Esophagus mucosa (tissue), 1 donor: ENCODE measurements at regions not wholly inside any gene's neighbourhood (a gene's known extent, or its start where the extent isn't known, plus 50 kb on each side); places are given as distances from the start of the nearest gene placed in this dataset.
A peak's percentile ranks its signal among the peaks of the same experiment; 100 is the strongest.
"Not testable (repeated sequence)": the region's sequence is repeated elsewhere in the genome, so short reads cannot be mapped to it uniquely, and the experiment has no call there.

ENCODE experiments used
- ATAC-seq: fragments of 200-7000 bp; cut with Tn5 transposase; one replicate; pipeline ENCODE4 v1.9.1; 2020
- donor health status: DM: yes; HTN: yes; CAD: no.

- ATAC-seq: peak; percentile 41
These were observed 1647.5 kb downstream of the SPATA31A7 start for GRCh38 chr9:62837254-62837911.

DNA sequence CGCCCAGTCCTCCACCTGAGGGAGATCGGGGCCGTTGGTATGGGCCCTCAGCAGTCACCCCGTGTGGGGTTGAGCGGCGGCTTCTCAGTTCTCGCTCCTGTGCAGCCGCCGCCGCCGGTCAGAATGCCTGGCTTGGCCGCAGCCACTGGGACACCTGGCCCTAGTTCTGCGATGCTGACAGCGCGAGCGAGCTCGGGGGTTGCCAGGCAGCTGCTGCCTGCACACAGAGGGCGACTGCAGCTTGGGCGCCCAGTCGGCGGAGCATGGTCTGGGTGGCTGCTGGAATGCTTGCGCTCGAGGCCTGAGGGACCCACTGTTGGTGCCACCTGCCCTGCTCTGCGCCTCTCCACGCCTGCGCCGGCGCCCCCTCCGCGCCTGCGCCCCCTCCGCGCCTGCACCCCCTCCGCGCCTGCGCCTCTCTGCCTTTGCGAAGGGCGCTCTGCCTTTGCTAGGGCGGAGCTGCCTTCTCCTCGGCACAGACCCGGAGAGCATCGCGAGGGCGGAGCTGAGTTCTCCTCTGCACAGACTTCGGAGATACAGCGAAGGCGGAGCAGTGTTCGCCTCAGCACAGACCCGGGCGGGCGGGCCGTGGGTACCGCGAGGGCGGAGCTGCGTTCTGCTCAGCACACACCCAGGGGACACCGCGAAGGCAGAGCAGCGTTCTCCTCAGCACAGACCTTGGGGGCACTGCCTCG lies 1648.3 kb downstream of the SPATA31A7 start:
- peak; percentile 100 for ATAC-seq

GRCh38 chr9:62839168-62839567 lies 1649.3 kb downstream of the SPATA31A7 start:
- ATAC-seq: not testable (repeated sequence)

DNA sequence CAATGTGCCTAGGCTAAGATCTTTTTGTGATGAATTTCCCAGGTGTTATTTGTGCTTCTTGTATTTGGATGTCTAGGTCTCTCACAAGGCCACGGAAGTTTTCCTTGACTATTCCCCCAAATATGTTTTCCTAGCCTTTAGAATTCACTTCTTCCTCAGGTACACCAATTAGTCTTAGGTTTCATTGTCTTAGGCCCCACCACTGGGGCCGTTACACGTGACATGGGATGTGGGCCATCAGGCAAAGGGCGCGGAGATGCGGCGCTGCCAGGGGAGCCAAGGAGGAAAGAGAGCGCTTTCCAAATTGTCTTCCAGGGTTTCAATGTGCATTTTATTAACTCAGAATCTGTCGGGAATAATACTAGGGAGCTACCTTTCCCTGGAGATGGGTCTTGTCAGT lies 1653.3 kb downstream of the SPATA31A7 start:
- ATAC-seq: peak; percentile 4

GRCh38 chr9:62843706-62844290 lies 1654.0 kb downstream of the SPATA31A7 start:
- ATAC-seq: peak; percentile 54

DNA sequence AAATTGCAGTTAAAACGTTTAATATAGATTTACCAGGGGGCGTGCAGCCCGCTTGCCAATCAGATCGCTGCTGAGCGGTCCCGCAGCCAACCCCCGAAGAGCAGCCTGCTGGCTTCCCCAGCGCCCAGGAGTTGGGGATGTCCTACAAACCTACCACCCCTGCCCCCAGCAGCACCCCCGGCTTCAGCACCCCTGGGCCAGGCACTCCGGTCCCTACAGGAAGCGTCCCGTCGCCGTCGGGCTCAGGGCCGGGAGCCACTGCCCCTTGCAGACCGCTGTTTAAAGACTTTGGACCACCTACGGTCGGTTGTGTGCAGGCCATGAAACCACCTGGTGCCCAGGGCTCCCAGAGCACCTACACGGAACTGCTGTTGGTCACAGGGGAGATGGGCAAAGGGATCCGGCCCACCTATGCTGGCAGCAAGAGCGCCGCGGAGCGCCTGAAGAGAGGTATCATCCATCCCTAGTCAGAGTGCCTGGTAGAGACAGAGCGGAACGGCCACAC lies 1654.9 kb downstream of the SPATA31A7 start:
- ATAC-seq: peak; percentile 59

DNA sequence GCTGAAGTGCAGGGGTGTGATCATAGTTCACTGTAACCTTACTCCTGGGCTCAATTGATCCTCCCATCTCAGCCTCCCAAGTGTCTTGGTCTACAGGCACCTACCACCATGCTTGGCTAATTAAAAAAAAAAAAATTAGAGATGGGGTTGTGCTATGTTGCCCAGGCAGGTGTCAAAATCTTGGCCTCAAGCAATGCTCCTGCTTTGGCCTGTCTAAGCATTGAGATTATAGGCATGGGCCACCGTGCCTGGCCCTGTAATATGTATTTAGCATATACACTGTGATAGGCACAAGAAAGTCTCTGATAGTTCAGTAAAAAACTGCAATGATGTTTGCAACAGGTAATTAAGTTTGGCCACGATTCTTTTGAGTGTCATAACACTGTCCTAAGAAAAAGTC lies 1658.4 kb downstream of the SPATA31A7 start:
- not testable (repeated sequence) for ATAC-seq

DNA sequence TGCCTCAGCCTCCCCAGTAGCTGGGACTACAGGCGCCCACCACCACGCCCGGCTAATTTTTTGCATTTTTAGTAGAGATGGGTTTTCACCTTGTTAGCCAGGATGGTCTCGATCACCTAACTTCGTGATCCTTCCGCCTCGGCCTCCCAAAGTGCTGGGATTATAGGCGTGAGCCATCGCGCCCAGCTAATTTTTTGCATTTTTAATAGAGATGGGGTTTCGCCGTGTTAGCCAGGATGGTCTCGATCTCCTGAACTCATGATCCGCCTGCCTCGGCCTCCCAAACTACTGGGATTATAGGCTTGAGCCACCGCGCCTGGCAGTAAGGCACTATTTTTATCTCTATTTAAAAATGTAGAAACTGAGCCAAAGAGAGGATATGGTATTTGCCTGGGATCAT lies 1660.2 kb downstream of the SPATA31A7 start:
- not testable (repeated sequence) for ATAC-seq

DNA sequence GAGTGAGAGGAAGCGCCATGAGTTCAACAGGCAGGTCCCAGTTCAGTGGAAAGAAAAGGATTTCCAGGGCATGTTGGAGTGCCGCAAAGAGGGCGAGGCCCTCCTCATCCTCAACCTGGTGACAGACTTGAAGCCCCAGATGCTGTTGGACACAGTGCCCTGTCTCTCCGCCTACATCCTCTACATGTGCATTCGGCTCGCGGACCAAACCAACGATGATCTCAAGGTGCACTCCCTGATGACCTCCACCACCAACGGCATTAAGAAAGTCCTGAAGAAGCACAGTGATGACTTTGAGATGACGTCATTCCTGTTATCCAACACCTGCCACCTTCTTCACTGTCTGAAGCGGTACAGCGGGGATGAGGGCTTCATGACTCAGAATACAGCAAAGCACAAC lies 1667.4 kb downstream of the SPATA31A7 start:
- ATAC-seq: peak; percentile 26

DNA sequence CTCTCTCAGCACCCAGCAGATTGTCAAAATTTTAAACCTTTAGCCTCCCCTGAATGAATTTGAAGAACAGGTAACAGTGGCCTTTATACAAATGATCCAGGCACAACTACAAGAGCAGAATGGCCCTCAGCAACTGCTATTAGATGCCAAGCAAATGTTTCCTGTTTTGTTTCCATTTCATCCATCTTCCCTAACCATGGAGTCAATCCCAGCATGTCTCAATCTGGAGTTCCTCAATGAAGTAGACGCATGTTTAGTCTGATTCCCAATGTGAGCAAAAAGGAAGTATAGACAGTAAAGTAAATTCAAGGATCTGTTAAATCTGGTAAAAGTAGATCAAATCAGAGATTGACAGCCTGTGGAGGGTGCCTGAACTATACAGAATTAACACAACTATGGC lies 1668.4 kb downstream of the SPATA31A7 start:
- ATAC-seq: not testable (repeated sequence)

GRCh38 chr9:62860939-62861860 lies 1671.4 kb downstream of the SPATA31A7 start:
- peak; percentile 13 for ATAC-seq

GRCh38 chr9:62862180-62862579 lies 1672.3 kb downstream of the SPATA31A7 start:
- not testable (repeated sequence) for ATAC-seq

DNA sequence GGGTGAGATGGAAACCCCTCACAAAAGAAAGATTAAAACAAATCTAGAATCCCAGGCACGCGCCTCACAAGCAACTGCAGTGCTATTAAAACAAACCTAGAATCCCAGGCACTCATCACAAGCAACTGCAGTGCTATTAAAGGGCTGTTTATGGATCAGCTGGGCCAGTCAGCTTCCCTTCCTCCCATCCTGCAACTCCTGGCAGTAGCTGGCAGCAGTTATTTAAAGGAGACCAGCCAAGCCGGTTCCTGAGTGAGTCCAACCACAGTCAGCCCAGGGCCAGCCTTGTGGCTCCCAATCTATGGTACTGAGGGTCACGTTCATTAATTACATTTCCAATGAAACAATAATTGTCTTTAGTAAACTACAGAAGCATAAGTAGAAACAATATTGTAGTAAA lies 1673.5 kb downstream of the SPATA31A7 start:
- peak; percentile 19 for ATAC-seq

DNA sequence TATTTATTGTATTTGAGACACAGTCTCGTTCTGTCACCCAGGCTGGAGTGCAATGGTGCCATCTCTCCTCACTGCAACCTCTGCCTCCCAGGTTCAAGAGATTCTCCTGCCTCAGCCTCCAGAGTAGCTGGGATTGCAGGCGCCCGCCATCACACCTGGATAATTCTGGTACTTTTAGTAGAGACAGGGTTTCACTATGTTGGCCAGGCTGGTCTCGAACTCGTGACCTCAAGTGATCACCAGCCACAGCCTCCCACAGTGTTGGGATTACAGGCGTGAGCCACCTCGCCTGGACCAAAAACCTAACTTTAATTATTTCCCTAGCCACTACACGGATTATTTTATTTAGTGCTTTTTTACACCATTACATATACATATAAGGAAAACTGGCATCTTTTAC lies 1674.0 kb downstream of the SPATA31A7 start:
- ATAC-seq: not testable (repeated sequence)

DNA sequence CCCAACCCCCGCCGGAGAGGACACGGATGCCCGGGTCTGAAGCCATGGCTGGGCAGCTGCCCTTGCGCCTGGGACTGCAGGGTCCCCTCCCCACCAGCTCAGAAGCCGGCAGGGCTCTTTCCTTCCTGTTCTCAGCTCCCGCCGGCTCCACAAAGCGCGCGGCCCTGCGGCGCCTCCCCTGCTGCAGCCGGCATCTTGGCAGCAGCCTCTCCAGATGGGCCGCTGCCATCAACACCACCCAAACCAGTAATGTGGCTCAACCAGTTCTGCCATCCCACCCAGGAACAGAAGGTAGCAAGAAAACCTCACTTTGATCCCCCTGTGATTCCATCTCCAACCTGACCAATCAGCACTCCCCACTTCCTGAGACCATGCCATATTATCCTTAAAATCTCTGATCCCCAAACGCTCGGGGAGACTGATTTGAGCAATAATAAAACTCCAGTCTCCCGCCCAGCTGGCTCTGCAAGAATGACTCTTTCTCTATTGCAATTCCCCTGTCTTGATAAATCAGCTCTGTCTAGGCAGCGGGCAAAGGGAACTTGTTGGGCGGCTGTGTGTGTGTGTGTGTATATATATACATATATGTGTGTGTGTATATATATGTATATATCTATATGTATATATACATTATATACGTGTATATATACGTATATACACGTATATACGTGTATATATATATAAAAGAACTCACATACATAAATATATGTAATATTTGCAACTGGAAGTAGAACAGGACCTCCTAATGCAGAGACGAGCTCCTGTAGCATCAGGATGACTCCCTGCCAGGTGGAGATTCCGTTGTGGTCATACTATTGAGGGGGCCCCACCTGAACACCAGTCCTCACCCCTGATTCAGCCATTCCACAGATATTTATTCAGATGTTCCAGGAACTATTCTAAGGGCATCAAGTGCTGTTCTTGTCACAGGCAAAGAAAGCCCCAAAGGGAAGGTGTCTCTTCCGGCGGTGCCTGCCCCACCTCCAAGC lies 1674.9 kb downstream of the SPATA31A7 start:
- ATAC-seq: peak; percentile 85

GRCh38 chr9:62869061-62869460 lies 1679.2 kb downstream of the SPATA31A7 start:
- not testable (repeated sequence) for ATAC-seq

DNA sequence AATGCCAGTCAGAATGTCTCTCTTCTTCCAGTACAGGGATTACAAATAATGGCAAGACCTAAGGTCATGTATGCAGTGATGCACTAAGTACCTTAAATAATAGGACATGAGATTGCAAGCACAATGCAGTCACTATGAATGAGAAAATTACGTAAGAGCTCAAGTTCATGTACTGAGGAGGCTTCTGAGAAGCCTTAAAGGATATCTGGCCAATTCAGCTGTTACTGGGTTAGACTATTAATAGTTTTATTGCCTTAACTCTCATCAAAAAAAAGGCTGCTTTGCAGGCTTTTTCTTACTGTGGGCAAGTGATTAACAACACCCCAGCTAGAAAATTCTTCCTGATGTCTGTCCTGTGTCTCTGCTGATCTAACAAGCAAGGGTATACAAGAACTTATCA lies 1681.9 kb downstream of the SPATA31A7 start:
- not testable (repeated sequence) for ATAC-seq

GRCh38 chr9:62874213-62874612 lies 1684.4 kb downstream of the SPATA31A7 start:
- not testable (repeated sequence) for ATAC-seq

GRCh38 chr9:62874745-62875599 lies 1685.1 kb downstream of the SPATA31A7 start:
- ATAC-seq: not testable (repeated sequence)

DNA sequence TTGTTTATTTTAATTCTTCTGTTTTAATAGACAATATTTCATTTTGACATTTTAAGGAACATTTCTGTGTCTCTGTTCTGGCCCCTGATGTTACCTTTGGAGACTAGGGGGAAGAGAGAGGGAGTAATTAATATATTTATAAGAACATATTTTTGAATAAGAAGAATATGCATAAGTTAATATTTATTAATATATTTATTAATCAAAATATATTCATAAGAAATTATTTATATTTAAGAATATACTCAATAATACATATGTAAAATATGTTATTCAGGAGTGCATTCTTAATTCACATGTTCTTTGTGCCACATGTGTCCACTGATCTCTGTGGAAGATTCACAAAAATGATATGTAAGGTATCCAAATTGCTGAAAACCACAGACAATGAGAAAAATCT lies 1687.7 kb downstream of the SPATA31A7 start:
- ATAC-seq: not testable (repeated sequence)
